ENCODE measurements at regions not wholly inside any gene's neighbourhood (a gene's known extent, or its start where the extent isn't known, plus 50 kb on each side); places are given as distances from the start of the nearest gene placed in this dataset.

GRCh38 chrX:7788334-7788733 is 54.6 kb upstream of the VCX start:
- TF ChIP-seq, protein P1, sequence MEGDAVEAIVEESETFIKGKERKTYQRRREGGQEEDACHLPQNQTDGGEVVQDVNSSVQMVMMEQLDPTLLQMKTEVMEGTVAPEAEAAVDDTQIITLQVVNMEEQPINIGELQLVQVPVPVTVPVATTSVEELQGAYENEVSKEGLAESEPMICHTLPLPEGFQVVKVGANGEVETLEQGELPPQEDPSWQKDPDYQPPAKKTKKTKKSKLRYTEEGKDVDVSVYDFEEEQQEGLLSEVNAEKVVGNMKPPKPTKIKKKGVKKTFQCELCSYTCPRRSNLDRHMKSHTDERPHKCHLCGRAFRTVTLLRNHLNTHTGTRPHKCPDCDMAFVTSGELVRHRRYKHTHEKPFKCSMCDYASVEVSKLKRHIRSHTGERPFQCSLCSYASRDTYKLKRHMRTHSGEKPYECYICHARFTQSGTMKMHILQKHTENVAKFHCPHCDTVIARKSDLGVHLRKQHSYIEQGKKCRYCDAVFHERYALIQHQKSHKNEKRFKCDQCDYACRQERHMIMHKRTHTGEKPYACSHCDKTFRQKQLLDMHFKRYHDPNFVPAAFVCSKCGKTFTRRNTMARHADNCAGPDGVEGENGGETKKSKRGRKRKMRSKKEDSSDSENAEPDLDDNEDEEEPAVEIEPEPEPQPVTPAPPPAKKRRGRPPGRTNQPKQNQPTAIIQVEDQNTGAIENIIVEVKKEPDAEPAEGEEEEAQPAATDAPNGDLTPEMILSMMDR (IDR thresholded peaks at IDR 0.05; ENCODE audit: low read depth, low read length, poor library complexity, severe bottlenecking), result no peak
- TF ChIP-seq EZH2phosphoT487 (IDR thresholded peaks at IDR 0.05; ENCODE audit: borderline replicate concordance, low read length), result no peak

Measured in DOHH2 (cell line).